ENCODE measurements at regions not wholly inside any gene's neighbourhood (a gene's known extent, or its start where the extent isn't known, plus 50 kb on each side); places are given as distances from the start of the nearest gene placed in this dataset.

DNA sequence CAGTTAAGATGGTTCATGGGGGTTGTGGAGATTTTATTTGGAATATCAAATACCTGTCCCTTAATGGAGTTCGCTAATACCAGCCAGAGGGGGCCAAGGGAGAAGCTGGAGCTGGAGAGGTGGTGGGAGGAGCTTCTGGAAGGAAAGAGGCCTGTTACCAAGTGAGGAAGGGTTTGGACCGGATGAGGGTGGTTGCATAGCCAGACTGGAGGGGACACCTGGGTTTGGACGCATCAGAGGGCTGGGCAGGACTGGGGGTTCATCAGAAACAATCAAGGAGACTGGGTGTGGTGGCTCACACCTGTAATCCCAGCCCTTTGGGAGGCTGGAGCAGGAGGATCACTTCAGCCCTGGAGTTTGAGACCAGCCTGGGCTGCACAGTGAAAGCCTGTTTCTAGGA lies 111.8 kb upstream of the IER5L start:
- H3K36me3 ChIP-seq = no peaks in the 10 kb centered on the region
- WGBS, 5 donors = 69 to 81% (median 78%) methylated on average over 3 of the region's 3 CpGs
- intact Hi-C loops (cut with DNase I; ENCODE audit: low total_unique reads) = no loop called here
- TF ChIP-seq, protein P1, sequence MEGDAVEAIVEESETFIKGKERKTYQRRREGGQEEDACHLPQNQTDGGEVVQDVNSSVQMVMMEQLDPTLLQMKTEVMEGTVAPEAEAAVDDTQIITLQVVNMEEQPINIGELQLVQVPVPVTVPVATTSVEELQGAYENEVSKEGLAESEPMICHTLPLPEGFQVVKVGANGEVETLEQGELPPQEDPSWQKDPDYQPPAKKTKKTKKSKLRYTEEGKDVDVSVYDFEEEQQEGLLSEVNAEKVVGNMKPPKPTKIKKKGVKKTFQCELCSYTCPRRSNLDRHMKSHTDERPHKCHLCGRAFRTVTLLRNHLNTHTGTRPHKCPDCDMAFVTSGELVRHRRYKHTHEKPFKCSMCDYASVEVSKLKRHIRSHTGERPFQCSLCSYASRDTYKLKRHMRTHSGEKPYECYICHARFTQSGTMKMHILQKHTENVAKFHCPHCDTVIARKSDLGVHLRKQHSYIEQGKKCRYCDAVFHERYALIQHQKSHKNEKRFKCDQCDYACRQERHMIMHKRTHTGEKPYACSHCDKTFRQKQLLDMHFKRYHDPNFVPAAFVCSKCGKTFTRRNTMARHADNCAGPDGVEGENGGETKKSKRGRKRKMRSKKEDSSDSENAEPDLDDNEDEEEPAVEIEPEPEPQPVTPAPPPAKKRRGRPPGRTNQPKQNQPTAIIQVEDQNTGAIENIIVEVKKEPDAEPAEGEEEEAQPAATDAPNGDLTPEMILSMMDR (IDR thresholded peaks at IDR 0.05) = no peak
- TF ChIP-seq POLR2AphosphoS5 (IDR thresholded peaks at IDR 0.05) (no peak), EP300 (IDR thresholded peaks at IDR 0.05) (no peak), POLR2A (IDR thresholded peaks at IDR 0.05) (no peak)
- H3K27ac ChIP-seq = no peak overlapping the region
- no peaks in the 10 kb centered on the region for H3K9me3 ChIP-seq
- H3K4me1 ChIP-seq = no peaks in the 10 kb centered on the region
- no peak for DNase-seq
- no peaks in the 10 kb centered on the region for H3K27me3 ChIP-seq
- no peak overlapping the region for H3K4me3 ChIP-seq

DNA sequence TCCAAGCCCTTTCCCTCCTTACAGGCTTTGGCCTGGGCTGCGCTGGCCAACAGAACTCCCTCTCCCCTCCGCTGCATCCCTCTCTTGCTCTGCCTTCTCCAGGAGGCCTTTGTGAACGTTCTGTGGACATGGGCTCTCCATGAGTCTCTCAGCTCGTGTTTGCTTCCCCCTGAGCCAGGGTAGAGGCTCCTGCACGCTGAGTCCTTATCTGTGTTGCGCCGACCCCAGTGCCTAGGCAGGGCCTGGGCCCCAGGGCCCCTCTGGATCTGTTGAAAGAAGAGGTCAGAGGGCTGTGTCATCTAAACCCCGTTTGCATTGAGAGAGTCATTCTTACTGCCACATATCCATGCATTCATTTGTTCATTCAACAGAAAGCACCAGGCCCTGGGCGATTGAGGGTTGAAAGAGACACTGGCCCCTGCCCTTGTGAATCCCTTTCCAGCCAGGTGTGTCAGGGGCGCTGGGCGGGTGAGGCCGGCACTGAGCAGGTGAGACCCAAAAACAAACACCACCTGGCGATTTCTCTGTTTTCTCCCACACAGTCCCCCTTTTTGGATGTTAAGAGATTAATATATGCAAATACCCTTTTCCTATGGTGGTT lies 111.2 kb upstream of the IER5L start:
- Histone ChIP-seq H3K27ac (no peak overlapping the region), H3K4me1 (no peaks in the 10 kb centered on the region), H3K27me3 (no peaks in the 10 kb centered on the region), H3K4me3 (no peak overlapping the region), H3K9me3 (no peaks in the 10 kb centered on the region), H3K36me3 (no peaks in the 10 kb centered on the region)
- 67 to 81% (median 73%) methylated on average over 13 of the region's 13 CpGs for WGBS, 5 donors
- no peak for DNase-seq
- intact Hi-C loops (cut with DNase I; ENCODE audit: low total_unique reads) = no loop called here
- TF ChIP-seq, protein P1 (IDR thresholded peaks at IDR 0.05) = no peak
- TF ChIP-seq POLR2AphosphoS5 (IDR thresholded peaks at IDR 0.05) = no peak
- no peak for TF ChIP-seq EP300 (IDR thresholded peaks at IDR 0.05)
- TF ChIP-seq POLR2A (IDR thresholded peaks at IDR 0.05) = no peak

DNA sequence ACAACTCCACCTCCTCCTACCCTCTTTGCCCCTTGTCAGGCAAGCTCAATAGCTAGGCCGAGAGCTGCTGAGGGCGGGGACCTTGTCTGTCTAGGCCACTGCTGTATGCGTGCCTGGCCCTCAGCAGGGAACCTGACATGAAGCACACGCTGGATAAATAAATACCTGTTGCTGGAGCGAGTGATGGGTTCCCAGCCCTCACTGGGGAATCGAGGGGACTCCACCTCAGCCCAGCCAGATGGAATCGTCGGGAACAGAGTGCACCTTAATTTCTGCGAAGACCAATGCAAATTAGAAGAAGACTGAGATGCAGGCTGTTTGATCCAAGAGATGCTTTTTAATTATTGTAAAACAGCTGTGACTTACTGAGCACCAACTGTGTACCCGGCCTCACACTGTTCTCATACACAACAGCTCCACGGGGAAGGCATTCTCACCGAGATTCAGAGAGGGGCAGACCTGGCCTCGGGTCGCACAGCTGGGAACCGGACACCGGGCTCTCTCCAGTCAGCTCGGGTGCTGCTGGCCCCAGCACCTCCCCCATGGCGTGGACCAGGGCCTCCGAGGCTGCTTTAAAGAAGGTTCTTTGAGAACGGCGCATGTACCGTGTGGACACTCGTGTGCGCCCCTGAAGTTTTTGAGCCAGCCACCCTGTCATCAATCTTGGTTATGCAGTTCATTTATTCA lies 109.7 kb upstream of the IER5L start:
- WGBS, 5 donors = 78 to 83% (median 81%) methylated on average over 24 of the region's 24 CpGs
- H3K27ac ChIP-seq = no peak overlapping the region
- no peak for DNase-seq
- TF ChIP-seq POLR2AphosphoS5 (IDR thresholded peaks at IDR 0.05) = no peak
- TF ChIP-seq, protein P1 (IDR thresholded peaks at IDR 0.05) = no peak
- TF ChIP-seq EP300 (IDR thresholded peaks at IDR 0.05) = no peak
- no peak for TF ChIP-seq POLR2A (IDR thresholded peaks at IDR 0.05)
- no peaks in the 10 kb centered on the region for H3K9me3 ChIP-seq
- intact Hi-C loops (cut with DNase I; ENCODE audit: low total_unique reads) = no loop called here
- no peaks in the 10 kb centered on the region for H3K27me3 ChIP-seq
- no peak overlapping the region for H3K4me3 ChIP-seq
- peaks cover 0 to 3% (median 0%) of the 10 kb centered on the region in 4 donors for H3K4me1 ChIP-seq
- no peaks in the 10 kb centered on the region for H3K36me3 ChIP-seq

DNA sequence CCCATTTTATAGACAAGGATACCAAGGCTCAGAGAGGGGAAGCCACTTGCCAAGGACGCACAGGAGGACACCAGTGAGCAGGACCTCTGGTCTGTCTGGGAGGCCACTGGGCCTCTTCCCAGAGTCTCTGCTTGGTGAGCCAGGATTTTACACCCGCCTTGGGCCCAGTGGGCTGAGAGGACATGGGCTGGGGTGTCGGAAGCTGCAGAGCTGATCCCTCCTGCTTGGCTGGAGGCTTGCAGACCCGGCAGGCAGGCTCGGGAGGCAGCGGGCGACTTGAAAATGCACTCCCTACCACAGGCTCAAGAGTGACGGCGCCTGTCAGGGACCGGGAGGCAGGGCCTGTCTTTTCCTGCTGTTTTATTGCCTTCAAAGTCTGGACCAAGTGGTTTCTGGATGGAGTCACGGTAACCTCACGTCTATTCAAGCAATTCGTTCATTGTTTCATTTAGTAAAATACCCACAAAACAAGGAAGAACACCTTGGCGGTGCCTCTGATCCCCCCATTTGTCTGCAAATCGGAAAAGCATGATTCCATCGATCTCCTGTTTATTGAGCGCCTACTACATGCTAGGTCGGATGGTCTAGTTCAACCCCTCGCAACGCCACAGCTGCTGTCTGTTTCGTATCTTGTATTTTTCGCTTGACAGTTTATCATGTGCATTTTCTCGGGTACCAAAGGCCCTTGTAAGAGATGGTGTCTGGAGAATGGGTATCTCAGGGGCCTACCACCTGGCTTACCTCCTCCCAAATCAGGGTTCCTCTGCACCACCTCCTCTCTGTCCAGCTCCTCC lies 108.1 kb upstream of the IER5L start:
- intact Hi-C loops (cut with DNase I; ENCODE audit: low total_unique reads) = no loop called here
- H3K27ac ChIP-seq = no peak overlapping the region
- 87 to 95% (median 91%) methylated on average over 20 to 23 of the region's 23 CpGs for WGBS, 5 donors

More for the DNA sequence above, 108.1 kb upstream of the IER5L start:
- Histone ChIP-seq H3K27me3 (no peaks in the 10 kb centered on the region), H3K9me3 (no peaks in the 10 kb centered on the region), H3K4me1 (peaks cover 0 to 3% (median 0%) of the 10 kb centered on the region in 4 donors), H3K4me3 (no peak overlapping the region), H3K36me3 (no peaks in the 10 kb centered on the region)
- TF ChIP-seq POLR2AphosphoS5 (IDR thresholded peaks at IDR 0.05) = no peak
- no peak for TF ChIP-seq POLR2A (IDR thresholded peaks at IDR 0.05)
- no peak for TF ChIP-seq EP300 (IDR thresholded peaks at IDR 0.05)
- TF ChIP-seq, protein P1 (IDR thresholded peaks at IDR 0.05) = no peak
- DNase-seq = no peak
